Spleen (tissue), 7 donors: ENCODE measurements at regions not wholly inside any gene's neighbourhood (a gene's known extent, or its start where the extent isn't known, plus 50 kb on each side); places are given as distances from the start of the nearest gene placed in this dataset.

Experiments used
- CTCF ChIP-seq, 11 experiments: fragments of 200-600 bp in 7 of 11; fragments of 450-650 bp in 4 of 11; sonication (generic) in 4 of 11; IDR thresholded peaks in 8 of 11; conservative IDR thresholded peaks in 3 of 11; 1 replicate in 7 of 11; 2 replicates in 4 of 11; pipeline versions ENCODE4 v1.4.0 to v1.8.0; 2016 to 2021; ENCODE audit warnings: antibody characterized with exemption in 11 of 11, inconsistent platforms in 4 of 11, mild to moderate bottlenecking in 1 of 11
- POLR2A ChIP-seq, 3 donors: fragments of 450-650 bp; IDR thresholded peaks; one replicate each; pipeline ENCODE4 v1.5.1; 2017; ENCODE audit warnings: antibody characterized with exemption in 3 of 3, mild to moderate bottlenecking in 1 of 3
- donor health status: DM: no; HTN: no; CAD: no; lungs with moderate emphysema.
- donor health status: DM: no; HTN: no; CAD: no.
- donor health status: DM: no; HTN: no; CAD: no.

GRCh38 chr3:166877971-166878370 lies 502.1 kb downstream of the ZBBX start:
- TF ChIP-seq CTCF (IDR thresholded peaks at IDR 0.05 in 8 of 11, conservative IDR thresholded peaks at IDR 0.05 in 3 of 11) (no peak), POLR2A (IDR thresholded peaks at IDR 0.05) (no peak)
